GM12872 (cell line): ENCODE measurements at regions not wholly inside any gene's neighbourhood (a gene's known extent, or its start where the extent isn't known, plus 50 kb on each side); places are given as distances from the start of the nearest gene placed in this dataset.

ENCODE experiments used
- TF ChIP-seq, protein P1 (sequence below): IDR thresholded peaks from 3 replicates; pipeline ENCODE4 v1.5.1; 2011; ENCODE audit warnings: low read depth, mild to moderate bottlenecking, low read length, moderate library complexity; ENCODE audit not compliant: insufficient read depth

DNA sequence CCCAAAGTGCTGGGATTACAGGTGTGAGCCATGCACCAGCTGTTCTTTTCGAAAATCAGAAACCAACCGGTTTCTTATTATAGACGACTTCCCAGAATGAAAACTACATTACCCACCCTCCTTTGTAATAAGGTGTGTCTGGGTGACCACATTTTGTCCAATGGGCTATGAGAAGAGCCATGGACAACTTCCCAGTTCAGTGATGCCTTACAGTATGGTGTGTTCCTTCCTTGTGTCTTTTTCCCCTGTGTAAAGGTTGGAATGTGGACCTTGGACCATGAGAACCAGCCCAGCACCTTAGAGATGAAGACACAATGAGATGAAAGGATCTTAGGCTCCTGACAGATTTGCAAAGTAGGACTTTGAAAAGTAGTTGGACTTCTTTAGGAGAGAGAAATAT is 85.0 kb upstream of the ATF7IP2 start:
- TF ChIP-seq, protein P1, sequence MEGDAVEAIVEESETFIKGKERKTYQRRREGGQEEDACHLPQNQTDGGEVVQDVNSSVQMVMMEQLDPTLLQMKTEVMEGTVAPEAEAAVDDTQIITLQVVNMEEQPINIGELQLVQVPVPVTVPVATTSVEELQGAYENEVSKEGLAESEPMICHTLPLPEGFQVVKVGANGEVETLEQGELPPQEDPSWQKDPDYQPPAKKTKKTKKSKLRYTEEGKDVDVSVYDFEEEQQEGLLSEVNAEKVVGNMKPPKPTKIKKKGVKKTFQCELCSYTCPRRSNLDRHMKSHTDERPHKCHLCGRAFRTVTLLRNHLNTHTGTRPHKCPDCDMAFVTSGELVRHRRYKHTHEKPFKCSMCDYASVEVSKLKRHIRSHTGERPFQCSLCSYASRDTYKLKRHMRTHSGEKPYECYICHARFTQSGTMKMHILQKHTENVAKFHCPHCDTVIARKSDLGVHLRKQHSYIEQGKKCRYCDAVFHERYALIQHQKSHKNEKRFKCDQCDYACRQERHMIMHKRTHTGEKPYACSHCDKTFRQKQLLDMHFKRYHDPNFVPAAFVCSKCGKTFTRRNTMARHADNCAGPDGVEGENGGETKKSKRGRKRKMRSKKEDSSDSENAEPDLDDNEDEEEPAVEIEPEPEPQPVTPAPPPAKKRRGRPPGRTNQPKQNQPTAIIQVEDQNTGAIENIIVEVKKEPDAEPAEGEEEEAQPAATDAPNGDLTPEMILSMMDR, result no peak

DNA sequence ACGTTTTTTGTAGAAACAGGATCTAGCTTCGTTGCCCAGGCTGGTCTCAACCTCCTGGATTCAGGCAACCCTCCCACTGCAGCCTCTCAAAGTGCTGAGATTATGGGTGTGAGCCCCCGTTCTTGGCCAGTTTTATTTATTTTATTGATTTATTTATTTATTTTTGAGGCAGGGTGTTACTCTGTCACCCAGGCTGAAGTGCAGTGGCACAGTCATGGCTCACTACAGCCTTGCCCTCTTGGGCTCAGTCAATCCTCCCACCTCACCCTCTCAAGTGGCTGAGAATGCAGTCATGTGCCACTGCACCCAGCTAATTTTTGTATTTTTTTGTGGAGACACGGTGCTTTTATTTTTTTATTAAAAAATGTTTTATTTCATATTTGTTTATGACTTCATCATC is 79.9 kb upstream of the ATF7IP2 start:
- TF ChIP-seq, protein P1, result no peak

DNA sequence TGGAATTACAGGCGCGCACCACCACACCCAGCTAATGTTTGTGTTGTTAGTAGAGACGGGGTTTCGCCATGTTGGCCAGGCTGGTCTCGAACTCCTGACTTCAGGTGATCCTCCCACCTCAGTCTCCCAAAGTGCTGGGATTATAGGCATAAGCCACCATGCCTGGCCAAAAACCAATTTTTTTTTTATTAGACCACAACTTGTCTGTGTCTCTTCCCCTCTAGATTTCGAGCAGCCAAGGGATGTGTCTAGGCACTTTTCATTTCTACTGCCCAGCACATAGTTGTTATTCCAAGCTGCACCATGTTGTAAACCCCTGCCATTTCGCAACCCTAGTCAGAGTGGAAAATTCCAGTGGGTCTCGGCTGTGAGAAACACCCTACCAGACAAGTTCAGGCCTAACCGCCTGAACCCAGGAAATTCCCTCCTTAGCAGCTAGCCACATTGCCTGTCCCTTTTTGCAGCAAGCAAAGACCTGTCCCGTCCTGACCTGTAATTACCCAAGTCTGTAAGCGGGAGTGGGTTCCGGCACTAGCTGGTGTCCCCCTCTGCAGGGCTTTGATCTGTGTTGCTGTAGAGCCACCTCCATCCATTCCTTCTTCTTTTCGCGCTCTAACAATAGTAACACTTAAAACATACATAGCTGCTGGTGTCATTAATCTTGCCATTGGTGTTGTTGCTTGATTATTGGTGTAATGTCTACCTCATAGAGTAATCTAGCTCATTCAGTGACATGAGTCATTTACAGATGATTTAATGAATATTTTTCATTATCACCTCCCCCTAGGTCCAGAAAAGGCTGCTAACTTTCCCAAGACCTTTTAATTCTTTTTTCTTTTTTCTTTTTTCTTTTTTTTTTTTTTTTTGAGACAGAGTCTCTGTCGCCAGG is 77.3 kb upstream of the ATF7IP2 start:
- TF ChIP-seq, protein P1, result no peak

DNA sequence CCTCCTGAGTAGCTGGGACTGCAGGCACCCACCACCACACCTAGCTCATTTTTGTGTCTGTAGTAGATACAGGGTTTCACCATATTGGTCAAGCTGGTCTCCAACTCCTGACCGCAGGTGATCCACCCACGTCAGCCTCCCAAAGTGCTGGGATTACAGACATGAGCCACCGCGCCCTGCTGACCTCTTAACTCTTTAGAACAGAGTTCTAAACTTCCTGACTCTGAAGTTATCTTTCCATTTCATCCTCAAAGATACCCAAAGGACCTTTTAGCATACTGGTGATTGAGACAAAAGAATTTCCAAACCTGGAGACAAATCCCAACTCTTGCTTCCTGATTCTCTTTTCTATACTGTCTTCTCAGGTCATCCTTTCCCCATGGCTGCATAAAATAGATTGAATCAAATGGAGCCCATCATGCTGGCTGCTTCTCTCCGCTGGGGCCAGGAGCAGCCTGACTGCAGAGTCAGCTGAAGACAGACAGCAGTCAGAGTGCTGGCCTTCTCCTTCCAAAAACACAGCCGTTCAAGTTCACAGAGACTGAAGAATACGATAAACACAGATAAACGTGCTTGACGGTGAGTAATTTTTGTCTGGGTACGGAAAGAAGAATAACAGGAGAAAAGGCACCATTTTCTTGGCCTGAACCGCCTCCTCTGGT is 76.5 kb upstream of the ATF7IP2 start:
- TF ChIP-seq, protein P1, result no peak

DNA sequence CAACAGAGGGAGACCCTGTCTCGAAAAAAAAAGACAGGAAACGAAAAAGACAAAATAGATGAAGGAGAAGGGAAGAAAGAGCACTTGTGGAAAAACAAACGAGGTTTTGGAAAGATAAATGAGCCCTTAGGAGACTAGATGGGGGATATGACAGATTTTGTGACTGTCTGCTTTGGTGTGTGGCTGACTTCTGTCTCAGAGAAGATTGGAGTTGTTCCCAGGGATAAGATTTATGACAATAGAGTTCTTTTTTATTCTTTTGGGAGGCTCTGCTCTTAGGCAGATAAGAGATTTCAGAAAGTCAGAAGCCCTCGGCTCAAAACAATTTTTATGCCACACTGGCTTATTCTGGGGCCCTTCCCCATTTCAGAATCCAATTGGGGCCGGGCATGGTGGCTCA is 73.9 kb upstream of the ATF7IP2 start:
- TF ChIP-seq, protein P1, result no peak

DNA sequence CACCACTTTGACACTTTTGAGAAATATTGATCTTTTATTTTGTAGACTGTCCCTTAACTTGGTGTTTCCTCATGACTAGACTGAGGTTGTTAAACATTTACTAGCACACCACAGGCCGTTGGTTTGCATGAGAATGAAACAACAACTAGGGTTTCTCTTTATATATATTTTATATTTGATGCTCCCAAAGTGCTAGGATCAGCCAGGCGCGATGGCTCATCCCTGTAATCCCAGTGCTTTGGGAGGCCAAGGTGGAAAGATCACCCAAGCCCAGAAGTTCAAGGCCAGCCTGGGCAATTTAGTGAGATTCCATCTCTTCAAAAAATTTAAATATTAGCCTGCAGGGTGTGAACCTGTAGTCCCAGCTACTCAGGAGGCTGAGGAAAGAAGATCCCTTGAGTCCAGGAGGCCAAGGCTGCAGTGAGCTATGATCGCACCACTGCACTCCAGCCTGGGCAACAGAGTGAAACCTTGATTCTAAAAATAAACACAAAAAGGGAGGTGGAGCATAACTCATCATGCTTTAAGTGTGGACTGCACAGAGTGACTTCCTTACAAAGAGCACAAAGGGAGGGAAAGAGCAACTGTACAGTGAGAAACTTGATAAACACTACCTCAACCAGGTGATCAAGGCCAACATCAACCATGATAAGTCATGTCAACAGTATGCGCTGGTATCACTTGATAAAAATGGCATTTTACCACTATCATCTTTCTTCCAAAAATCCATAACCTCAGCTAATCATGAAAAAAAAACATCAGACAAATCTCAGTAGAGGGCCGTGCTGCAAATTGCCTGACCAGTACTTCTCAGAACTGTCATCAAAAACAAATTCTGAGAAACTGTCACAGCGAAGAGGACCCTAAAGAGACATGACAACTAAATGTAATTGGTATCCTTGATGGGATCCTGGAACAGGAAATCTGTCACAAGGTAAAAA is 72.8 kb upstream of the ATF7IP2 start:
- TF ChIP-seq, protein P1, result no peak

DNA sequence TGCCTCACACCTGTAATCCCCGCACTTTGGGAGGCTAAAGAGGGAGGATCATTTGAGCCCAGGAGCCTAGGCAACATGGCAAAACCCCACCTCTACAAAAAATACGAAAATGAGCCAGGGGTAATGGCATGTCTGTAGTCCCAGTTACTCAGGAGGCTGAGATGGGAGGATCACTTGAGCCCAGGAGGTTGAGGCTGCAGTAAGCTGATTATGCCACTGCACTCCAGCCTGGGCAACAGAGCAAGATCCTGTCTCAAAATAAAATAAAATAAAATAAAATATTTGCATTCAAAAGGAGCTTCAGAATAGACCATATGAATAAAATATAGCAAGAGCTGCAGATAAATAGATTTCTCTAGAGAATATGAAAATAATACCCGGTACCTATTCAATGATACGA is 71.5 kb upstream of the ATF7IP2 start:
- TF ChIP-seq, protein P1, result no peak
